GM23248 (cell line): ENCODE measurements at regions not wholly inside any gene's neighbourhood (a gene's known extent, or its start where the extent isn't known, plus 50 kb on each side); places are given as distances from the start of the nearest gene placed in this dataset.

Source experiments
- DNase-seq: peaks from one replicate; pipeline ENCODE4 v3.0.0-alpha.2; 2015
- H2AFZ ChIP-seq: fragments of 200-600 bp; sonication (generic); 2 replicates; pipeline ENCODE4 v1.6.1; 2016; ENCODE audit warnings: antibody characterized with exemption
- H3F3A ChIP-seq: fragments of 200-600 bp; sonication (generic); 2 replicates; pipeline ENCODE4 v1.6.1; 2016; ENCODE audit warnings: mild to moderate bottlenecking, antibody characterized with exemption, mixed run types; ENCODE audit not compliant: insufficient read depth
- H3K27ac ChIP-seq: fragments of 200-600 bp; sonication (generic); 2 replicates; pipeline ENCODE4 v1.5.1; 2016; ENCODE audit warnings: mild to moderate bottlenecking
- H3K27me3 ChIP-seq: fragments of 200-600 bp; sonication (generic); replicated peaks from 2 replicates; pipeline ENCODE4 v1.6.1; 2016; ENCODE audit warnings: mild to moderate bottlenecking; ENCODE audit not compliant: insufficient read depth
- H3K36me3 ChIP-seq: fragments of 200-600 bp; sonication (generic); 2 replicates; pipeline ENCODE4 v1.6.1; 2016; ENCODE audit warnings: low read depth, mild to moderate bottlenecking
- H3K4me1 ChIP-seq: fragments of 200-600 bp; sonication (generic); 2 replicates; pipeline ENCODE4 v1.6.1; 2016; ENCODE audit warnings: mild to moderate bottlenecking; ENCODE audit not compliant: insufficient read depth
- H3K4me2 ChIP-seq: fragments of 200-600 bp; sonication (generic); one replicate; pipeline ENCODE4 v1.6.1; 2016; ENCODE audit warnings: mild to moderate bottlenecking; ENCODE audit not compliant: unreplicated experiment
- H3K4me3 ChIP-seq: fragments of 200-600 bp; sonication (generic); 2 replicates; pipeline ENCODE4 v1.5.1; 2016; ENCODE audit warnings: mild to moderate bottlenecking
- H3K79me2 ChIP-seq: fragments of 200-600 bp; sonication (generic); 2 replicates; pipeline ENCODE4 v1.6.1; 2016; ENCODE audit warnings: mild to moderate bottlenecking; ENCODE audit not compliant: insufficient read depth
- H3K9ac ChIP-seq: fragments of 200-600 bp; sonication (generic); 2 replicates; pipeline ENCODE4 v1.6.1; 2016; ENCODE audit warnings: mild to moderate bottlenecking
- H3K9me2 ChIP-seq: fragments of 200-600 bp; sonication (generic); 2 replicates; pipeline ENCODE4 v1.6.1; 2016; ENCODE audit warnings: mixed run types, mild to moderate bottlenecking, moderate library complexity; ENCODE audit not compliant: insufficient read depth
- H3K9me3 ChIP-seq: fragments of 200-600 bp; sonication (generic); one replicate; pipeline ENCODE4 v1.6.1; 2017; ENCODE audit warnings: low read depth
- H4K20me1 ChIP-seq: fragments of 200-600 bp; sonication (generic); 2 replicates; pipeline ENCODE4 v1.6.0; 2016; ENCODE audit not compliant: insufficient read depth
- EZH2 ChIP-seq: fragments of 200-600 bp; sonication (generic); IDR thresholded peaks from 2 replicates; pipeline ENCODE4 v1.6.1; 2018; ENCODE audit warnings: antibody characterized with exemption, mild to moderate bottlenecking; ENCODE audit not compliant: insufficient read depth, poor library complexity, severe bottlenecking
- EZH2phosphoT487 ChIP-seq: fragments of 200-600 bp; sonication (generic); IDR thresholded peaks from 2 replicates; pipeline ENCODE4 v1.6.1; 2018; ENCODE audit warnings: antibody characterized with exemption, moderate library complexity, mild to moderate bottlenecking, low read depth; ENCODE audit not compliant: insufficient read depth
- WGBS, 2 experiments: methylation state at CpG; one replicate each; pipeline ENCODE4 v1.1.6; 2015 to 2017; ENCODE audit warnings: low lambda C conversion rate in 2 of 2, low coverage in 1 of 2; ENCODE audit errors: missing lambda C conversion rate in 2 of 2; 5-methylcytosine and 5-hydroxymethylcytosine counted together
- in situ Hi-C: fragments of 300-500 bp; cut with MboI; formaldehyde crosslinking; loops from 2 replicates; pipeline ENCODE4 v1.15.0; 2020

DNA sequence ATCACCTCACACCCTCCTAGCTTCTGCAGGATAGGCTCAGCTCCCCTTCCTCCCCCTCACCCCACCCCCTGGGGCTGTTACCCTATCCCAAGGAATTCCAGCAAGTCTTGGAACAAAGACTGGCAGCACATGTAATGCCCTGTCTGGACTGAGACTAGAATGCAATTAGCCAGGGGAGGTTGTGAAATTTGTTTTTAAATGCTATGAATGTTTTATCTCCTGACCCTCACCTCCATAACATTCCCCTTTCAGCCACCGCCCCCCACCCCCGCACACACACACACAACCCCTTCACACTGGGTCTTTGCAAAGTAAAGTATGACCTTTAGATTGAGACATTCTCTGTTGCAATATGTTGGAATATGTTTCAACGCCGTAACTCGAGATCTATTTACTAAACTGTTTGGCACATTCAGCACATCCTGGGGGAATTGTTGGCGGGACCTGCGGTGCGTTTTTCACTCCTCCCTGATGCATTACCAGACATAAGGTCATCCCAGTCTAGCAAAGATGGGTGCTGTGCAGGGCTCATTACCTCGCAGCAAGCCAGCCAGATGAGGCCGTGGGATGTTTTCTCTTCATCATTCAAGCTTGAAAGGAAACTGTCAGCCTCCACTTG lies 290.7 kb upstream of the SLC14A2 start:
- peak overlapping the region; percentile 70 for H3K4me2 ChIP-seq

DNA sequence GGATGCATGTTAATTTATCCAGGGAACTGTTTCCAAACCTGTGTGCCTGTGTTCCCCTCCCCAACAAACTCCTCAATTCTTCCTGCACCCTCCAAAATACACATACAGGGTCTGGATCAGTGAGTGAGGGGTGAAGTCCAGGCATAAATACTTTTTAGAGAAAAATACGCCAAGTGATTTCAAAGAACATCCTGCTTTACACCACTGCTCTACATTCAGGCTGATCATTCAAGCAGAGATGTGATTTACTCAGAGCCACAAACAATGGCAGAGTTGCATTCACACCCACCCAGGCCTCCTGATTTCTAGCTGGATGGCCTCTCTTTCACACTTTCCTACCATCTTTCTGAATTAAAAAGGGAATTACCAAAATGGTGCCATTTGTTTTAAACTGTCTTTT lies 289.5 kb upstream of the SLC14A2 start:
- in situ Hi-C loops, result no loop called here
- no peaks in the 10 kb centered on the region for H3K9me3 ChIP-seq
- H3K36me3 ChIP-seq, result no peaks in the 10 kb centered on the region
- no peaks in the 10 kb centered on the region for H3K27me3 ChIP-seq
- H3K4me1 ChIP-seq, result peaks cover 59% of the 10 kb centered on the region
- DNase-seq, result no peak
- no peak overlapping the region for H2AFZ ChIP-seq
- no peak overlapping the region for H3K9ac ChIP-seq
- H4K20me1 ChIP-seq, result no peaks in the 10 kb centered on the region
- TF ChIP-seq EZH2phosphoT487, result no peak
- TF ChIP-seq EZH2, result no peak
- H3K9me2 ChIP-seq, result no peaks in the 10 kb centered on the region
- H3K4me3 ChIP-seq, result no peak overlapping the region
- no peak overlapping the region for H3K27ac ChIP-seq
- 81 to 90% methylated on average over 1 of the region's 1 CpG for WGBS, 2 experiments
- H3K79me2 ChIP-seq, result no peaks in the 10 kb centered on the region
- H3K4me2 ChIP-seq, result no peak overlapping the region
- H3F3A ChIP-seq, result peaks cover 34% of the 10 kb centered on the region

More for the DNA sequence above, 290.7 kb upstream of the SLC14A2 start:
- peaks cover 24% of the 10 kb centered on the region for H3F3A ChIP-seq
- no peaks in the 10 kb centered on the region for H3K27me3 ChIP-seq
- no peaks in the 10 kb centered on the region for H3K79me2 ChIP-seq
- H3K36me3 ChIP-seq, result no peaks in the 10 kb centered on the region
- peak overlapping the region; percentile 69 for H3K27ac ChIP-seq
- in situ Hi-C loops, result no loop called here
- peak overlapping the region; percentile 25 for H3K4me3 ChIP-seq
- H3K9me2 ChIP-seq, result no peaks in the 10 kb centered on the region
- TF ChIP-seq EZH2, result no peak
- TF ChIP-seq EZH2phosphoT487, result peak; percentile 97
- H2AFZ ChIP-seq, result peak overlapping the region; percentile 23; the same call in 1 of the 2 replicates
- peak overlapping the region; percentile 35; the same call in 1 of the 2 replicates for H3K9ac ChIP-seq
- no peaks in the 10 kb centered on the region for H3K9me3 ChIP-seq
- peak; percentile 91 for DNase-seq
- H3K4me1 ChIP-seq, result peaks cover 56% of the 10 kb centered on the region
- WGBS, 2 experiments, result 1 to 2% methylated on average over 10 of the region's 10 CpGs
- H4K20me1 ChIP-seq, result no peaks in the 10 kb centered on the region

DNA sequence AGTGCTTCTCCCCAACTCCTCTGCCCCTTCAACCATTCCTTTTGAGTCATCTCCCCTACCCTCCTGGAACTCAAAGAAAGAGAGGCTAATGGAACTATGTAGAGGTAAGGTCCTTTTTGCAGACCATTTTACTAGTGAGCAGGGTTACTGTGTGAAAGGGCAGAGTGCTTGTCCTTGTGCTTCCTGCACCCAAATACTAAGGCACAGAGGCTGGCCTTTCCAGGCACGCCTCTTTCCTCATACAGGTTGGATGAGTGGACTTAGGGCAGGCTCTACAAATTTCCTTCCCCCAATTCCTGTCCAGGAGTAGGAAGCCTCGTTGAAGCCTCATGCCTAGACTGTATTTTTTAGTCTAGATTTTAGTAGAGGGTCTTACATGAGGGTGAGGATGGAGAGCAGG lies 288.8 kb upstream of the SLC14A2 start:
- no peak overlapping the region for H3K9ac ChIP-seq
- H3K36me3 ChIP-seq, result no peaks in the 10 kb centered on the region
- no peak overlapping the region for H2AFZ ChIP-seq

DNA sequence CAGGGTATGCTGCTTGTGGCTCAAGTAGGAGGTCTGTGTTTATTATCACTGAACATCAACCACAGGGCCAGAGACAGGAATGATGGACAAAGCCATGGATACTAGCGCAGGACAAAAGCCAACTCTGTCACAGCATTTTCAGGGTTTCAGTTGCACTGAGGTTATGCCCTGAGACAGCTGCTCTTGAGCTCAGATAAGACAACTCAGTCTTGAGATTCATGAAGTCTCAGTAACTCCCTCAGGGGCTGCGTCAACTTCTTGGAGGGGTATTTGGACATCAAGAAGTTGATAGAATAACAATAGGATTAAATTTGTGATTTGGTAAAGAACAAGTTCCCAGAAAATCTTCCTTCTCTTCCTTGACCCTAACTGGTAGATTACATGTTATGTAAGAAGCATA lies 287.0 kb upstream of the SLC14A2 start:
- WGBS, 2 experiments, result 73 to 77% methylated on average over 2 of the region's 2 CpGs

More for the DNA sequence above, 288.8 kb upstream of the SLC14A2 start:
- no peak overlapping the region for H3K4me2 ChIP-seq
- H4K20me1 ChIP-seq, result no peaks in the 10 kb centered on the region
- H3K27ac ChIP-seq, result no peak overlapping the region
- H3K9me3 ChIP-seq, result no peaks in the 10 kb centered on the region
- DNase-seq, result no peak
- no peaks in the 10 kb centered on the region for H3K79me2 ChIP-seq
- no peak for TF ChIP-seq EZH2
- no peak for TF ChIP-seq EZH2phosphoT487
- in situ Hi-C loops, result no loop called here
- 74 to 76% methylated on average over 2 of the region's 2 CpGs for WGBS, 2 experiments
- H3F3A ChIP-seq, result peaks cover 36% of the 10 kb centered on the region
- H3K4me1 ChIP-seq, result peaks cover 56% of the 10 kb centered on the region
- H3K4me3 ChIP-seq, result no peak overlapping the region
- no peaks in the 10 kb centered on the region for H3K9me2 ChIP-seq
- no peaks in the 10 kb centered on the region for H3K27me3 ChIP-seq

More for the DNA sequence above, 287.0 kb upstream of the SLC14A2 start:
- in situ Hi-C loops, result no loop called here
- no peak overlapping the region for H3K9ac ChIP-seq
- no peak for TF ChIP-seq EZH2
- TF ChIP-seq EZH2phosphoT487, result no peak
- H4K20me1 ChIP-seq, result no peaks in the 10 kb centered on the region
- H3K4me1 ChIP-seq, result peaks cover 61% of the 10 kb centered on the region
- no peaks in the 10 kb centered on the region for H3K9me3 ChIP-seq
- no peaks in the 10 kb centered on the region for H3K27me3 ChIP-seq
- H3K27ac ChIP-seq, result peak overlapping the region; percentile 29
- no peaks in the 10 kb centered on the region for H3K9me2 ChIP-seq
- no peak for DNase-seq
- H3K79me2 ChIP-seq, result no peaks in the 10 kb centered on the region
- no peak overlapping the region for H2AFZ ChIP-seq
- H3F3A ChIP-seq, result peaks cover 45% of the 10 kb centered on the region
- H3K36me3 ChIP-seq, result no peaks in the 10 kb centered on the region
- peak overlapping the region; percentile 17; the same call in 1 of the 2 replicates for H3K4me3 ChIP-seq
- H3K4me2 ChIP-seq, result peak overlapping the region; percentile 25
